Medulla oblongata (tissue), 1 donor: ENCODE measurements at regions not wholly inside any gene's neighbourhood (a gene's known extent, or its start where the extent isn't known, plus 50 kb on each side); places are given as distances from the start of the nearest gene placed in this dataset.
A peak's percentile ranks its signal among the peaks of the same experiment; 100 is the strongest.
"Not testable (repeated sequence)": the region's sequence is repeated elsewhere in the genome, so short reads cannot be mapped to it uniquely, and the experiment has no call there.

ENCODE experiments used
- DNase-seq: peaks from one replicate; pipeline ENCODE4 v3.0.0-alpha.2; 2015; ENCODE audit errors: extremely low spot score

GRCh38 chr22:33971561-33971961 is 51.3 kb upstream of the LARGE1 start:
- peak; percentile 87 for DNase-seq

DNA sequence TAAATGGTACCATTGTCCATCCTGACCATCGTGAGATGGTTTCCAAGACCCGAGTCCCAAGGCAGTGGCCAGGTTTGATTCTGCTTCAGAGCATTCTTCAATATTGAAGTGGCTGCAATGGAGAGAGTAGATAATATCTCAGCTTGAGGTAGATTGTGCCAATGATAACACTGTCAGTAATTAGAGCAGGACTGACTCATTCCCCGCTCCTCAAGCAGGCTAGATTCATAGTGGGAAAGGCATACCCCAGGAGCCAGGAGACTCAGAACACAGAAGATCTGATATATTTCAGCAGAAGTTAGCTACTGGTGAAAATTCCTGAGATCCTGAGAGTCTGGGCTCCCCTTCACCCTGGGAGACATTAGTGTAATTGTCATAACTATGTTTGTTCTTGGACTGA is 55.6 kb upstream of the LARGE1 start:
- no peak for DNase-seq

- DNase-seq = no peak
These were observed 63.3 kb upstream of the LARGE1 start for GRCh38 chr22:33983558-33983957.

GRCh38 chr22:33984211-33984610 is 63.9 kb upstream of the LARGE1 start:
- no peak for DNase-seq

GRCh38 chr22:33984656-33985285 is 64.5 kb upstream of the LARGE1 start:
- DNase-seq = no peak

DNA sequence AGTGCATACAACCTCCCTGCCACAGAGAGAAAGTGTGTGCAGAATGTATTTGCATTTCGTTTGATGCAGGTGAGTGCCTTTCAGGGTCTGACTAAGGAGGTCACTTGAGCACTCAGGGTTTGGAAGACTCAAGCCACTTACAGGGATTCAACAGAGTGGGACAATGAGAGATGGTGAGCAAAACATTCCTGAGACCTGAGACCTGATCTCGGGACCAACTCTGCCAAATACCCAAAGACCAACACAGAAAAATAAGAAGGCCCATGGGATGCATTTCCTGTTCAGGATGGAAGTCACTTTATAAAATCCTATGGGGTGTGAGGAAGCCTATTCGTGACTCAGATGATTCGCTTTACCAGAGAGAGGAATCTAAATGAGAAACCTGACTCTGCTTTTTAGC is 65.2 kb upstream of the LARGE1 start:
- DNase-seq = no peak

GRCh38 chr22:33986167-33986771 is 66.0 kb upstream of the LARGE1 start:
- DNase-seq = no peak

GRCh38 chr22:33986954-33987353 is 66.7 kb upstream of the LARGE1 start:
- DNase-seq = no peak

- not testable (repeated sequence) for DNase-seq
These were observed 69.0 kb upstream of the LARGE1 start for GRCh38 chr22:33989263-33989662.

- no peak for DNase-seq
These were observed 71.3 kb upstream of the LARGE1 start for GRCh38 chr22:33991620-33992019.

GRCh38 chr22:33996824-33997223 is 76.5 kb upstream of the LARGE1 start:
- DNase-seq = no peak

GRCh38 chr22:34000879-34001526 is 80.7 kb upstream of the LARGE1 start:
- no peak for DNase-seq

DNA sequence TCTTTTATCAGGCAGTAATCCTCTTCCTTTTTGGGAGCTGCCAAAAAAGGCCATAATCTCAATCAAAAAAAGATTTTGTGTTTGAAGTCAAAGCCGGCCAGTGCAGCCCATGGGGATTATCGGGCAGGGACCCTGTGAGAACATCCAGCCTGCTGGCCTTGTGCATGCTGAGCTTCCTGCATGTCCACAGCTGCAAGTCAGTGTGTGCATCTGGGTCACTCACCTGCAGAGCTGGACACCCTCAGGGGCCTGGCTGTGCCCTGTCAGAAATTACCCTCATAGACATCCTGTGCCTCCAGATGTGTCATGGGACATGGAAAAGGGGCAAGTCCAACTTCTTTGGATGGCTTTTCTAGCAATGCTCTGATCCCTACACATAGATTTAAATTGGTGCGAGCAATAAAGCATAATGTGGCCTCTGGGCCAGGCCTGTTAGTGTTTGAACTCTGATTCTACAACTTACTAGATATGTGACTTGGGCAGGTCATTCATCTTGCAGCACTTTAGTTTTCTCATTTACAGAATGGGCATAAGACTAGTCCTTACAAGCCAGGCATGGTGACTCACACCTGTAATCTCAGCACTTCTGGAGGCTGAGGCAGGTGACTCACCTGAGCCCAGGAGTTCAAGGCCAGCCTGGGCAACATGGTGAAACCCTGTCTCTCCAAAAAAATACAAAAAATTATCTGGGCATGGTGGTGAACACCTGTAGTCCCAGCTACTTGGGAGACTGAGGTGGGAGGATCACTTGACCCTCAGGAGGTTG is 81.6 kb upstream of the LARGE1 start:
- DNase-seq = no peak

DNA sequence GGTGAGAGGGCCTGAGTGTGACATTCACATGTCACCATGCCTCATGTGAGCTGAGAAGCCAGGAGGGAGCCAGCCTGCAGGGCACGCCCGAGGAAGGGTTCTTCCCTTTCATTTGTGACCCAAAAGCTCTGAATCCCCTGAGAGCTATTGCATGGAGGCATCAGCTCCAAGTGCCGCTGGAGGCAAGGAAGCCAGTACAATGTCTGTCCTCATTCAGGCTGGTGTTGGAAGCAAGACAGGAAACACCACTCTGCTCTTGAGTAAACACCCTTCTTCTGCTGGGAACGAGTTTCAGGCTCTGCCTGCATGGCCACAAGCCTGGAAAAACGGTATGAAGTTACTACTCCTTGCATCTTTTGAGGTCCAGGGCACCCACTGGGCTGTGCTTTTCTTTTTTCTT is 83.8 kb upstream of the LARGE1 start:
- no peak for DNase-seq

DNA sequence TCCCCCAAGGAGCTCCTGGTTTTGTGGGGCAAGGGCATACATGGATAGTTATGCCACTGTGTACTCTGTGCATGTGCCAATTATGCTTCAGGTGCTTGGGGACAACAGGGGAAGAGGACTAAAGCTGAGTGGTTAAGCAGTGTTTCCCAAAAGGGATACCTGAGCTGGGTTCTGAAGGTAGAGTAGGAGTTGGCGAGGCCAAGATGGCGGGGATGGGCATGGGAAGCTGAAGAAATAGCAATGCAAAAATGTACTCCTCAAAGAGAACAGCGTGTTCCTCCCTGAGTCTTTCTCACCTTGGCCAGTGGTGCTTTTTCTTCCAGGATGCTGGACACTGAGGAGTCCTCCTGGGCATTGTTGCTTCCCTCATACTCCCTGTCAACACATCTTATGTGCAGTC is 90.0 kb upstream of the LARGE1 start:
- DNase-seq = no peak

DNA sequence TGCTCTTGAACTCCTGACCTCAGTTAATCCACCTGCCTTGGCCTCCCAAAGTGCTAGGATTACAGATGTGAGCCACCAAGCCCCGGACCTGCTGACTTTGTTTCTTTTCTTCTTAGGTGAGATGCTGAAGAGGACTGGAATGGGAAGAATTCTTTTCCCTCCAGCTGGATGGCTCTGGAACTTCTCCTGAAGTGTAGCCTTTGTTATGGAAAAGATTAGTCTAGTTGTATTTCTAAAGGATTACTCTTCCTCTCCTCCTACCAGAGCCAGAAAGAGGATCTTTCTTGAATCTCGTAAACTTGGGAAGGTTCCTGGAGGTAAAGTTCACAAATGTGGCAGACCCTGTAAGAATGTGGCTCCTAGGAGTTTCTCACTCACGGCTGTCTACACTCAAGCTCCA is 95.4 kb upstream of the LARGE1 start:
- no peak for DNase-seq

GRCh38 chr22:34017205-34017604 is 96.9 kb upstream of the LARGE1 start:
- no peak for DNase-seq

- DNase-seq = no peak
These were observed 99.0 kb upstream of the LARGE1 start for GRCh38 chr22:34019190-34019845.

DNA sequence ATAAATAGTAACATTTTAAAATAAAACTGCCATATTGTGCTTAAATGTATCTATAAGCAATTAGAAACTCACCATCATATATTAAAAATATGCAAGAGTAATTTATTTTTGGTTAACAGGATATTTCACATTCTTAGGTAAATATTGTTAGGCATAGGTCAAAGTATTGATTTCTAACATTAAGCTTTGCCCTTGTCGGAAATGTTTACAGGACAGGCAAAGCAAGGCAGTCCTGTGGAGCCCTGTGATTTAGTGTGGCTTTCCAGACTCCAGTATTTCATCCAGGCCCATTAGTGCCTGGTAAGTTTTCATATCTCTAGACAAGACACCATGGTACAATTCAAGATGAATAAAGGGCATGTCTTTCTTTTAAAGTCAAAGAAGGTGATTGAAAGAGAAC is 114.9 kb upstream of the LARGE1 start:
- no peak for DNase-seq

DNA sequence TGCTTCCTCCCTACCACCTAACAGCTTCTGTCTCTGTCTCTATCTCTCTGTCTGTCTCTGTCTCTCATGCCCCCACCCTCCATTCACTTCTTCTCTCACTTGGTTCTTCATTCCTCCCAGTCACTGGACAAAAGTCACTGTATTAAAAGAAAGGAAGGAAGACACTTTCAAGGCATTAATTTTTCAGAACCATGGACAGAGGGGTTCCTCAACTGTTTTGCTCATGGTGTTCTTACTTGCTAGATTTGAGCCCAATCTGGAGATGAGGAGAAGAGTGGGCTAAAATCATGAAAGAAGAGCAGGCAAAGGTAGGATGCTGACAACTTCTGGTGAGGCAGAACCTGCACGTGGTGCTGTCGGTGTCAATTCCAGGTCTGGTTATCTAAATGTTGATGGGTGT is 116.7 kb upstream of the LARGE1 start:
- no peak for DNase-seq

GRCh38 chr22:34038801-34039555 is 118.7 kb upstream of the LARGE1 start:
- DNase-seq = no peak
